ENCODE measurements at regions not wholly inside any gene's neighbourhood (a gene's known extent, or its start where the extent isn't known, plus 50 kb on each side); places are given as distances from the start of the nearest gene placed in this dataset.

DNA sequence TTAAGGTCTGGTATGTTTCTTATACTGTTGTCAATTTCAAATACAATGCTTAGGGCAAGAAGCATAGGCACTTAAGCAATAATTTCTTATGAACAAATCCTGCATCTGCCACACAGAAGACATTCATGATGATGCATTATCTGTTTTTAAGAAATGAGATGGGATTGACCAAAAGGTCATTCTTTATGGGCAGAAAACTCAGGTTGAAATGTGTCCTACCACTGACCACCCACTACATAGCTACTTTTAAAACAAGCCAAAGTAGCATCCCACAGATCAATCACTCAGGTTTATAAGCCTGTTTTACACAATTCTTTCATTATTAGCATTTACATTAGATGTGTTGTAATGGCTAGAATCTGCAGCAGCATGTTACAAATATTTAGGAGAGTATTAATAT is 617.8 kb downstream of the PCDH7 start:
- TF ChIP-seq TEAD4 (IDR thresholded peaks at IDR 0.05), result no peak
- TF ChIP-seq ZBTB7A (IDR thresholded peaks at IDR 0.05; ENCODE audit: low read depth), result no peak

DNA sequence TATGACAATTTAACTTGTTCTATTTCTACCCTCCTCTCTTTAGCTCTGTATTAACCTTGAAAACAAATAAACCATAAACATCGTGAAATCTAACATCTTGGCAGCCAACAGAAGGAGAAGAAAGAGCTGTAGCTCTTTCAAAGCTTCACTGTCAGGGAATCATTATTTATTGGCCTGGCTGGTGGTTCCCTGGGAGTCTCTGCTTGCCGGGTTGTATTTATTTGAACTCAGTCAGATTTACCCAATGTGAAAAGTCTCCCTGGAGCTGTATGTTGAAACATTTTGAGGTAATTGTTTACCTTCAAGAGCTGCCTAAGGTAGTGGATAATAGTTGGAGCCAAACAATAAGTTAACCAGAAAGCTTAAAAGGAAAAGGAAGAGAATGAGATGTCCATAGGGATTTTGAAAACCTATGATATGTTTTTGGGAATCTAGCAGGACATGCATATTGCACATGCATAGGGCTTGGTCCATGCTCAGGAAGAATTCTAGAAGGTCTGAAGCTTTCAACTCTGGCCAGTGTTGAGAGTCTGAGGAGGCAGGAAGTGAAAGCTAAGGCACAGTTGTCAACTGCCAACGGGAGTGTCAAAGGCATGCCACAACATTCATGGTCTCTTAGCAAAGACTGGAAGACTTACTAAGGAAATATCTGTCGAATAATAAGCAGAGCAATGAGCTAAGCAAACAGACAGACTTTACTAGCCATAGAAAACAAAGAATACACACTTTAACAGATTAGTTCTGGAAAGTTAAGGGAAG is 621.6 kb downstream of the PCDH7 start:
- TF ChIP-seq, protein P1, sequence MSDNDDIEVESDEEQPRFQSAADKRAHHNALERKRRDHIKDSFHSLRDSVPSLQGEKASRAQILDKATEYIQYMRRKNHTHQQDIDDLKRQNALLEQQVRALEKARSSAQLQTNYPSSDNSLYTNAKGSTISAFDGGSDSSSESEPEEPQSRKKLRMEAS (IDR thresholded peaks at IDR 0.05), result no peak
- TF ChIP-seq TAF1 (IDR thresholded peaks at IDR 0.05; ENCODE audit: low read depth), result no peak
- TF ChIP-seq TEAD4 (IDR thresholded peaks at IDR 0.05), result no peak
- TF ChIP-seq ZBTB7A (IDR thresholded peaks at IDR 0.05; ENCODE audit: low read depth), result no peak
- no peak for TF ChIP-seq EP300 (IDR thresholded peaks at IDR 0.05; ENCODE audit: borderline replicate concordance)
- TF ChIP-seq TCF12 (IDR thresholded peaks at IDR 0.05; ENCODE audit: low read depth), result no peak
- TF ChIP-seq NFIC (IDR thresholded peaks at IDR 0.05), result no peak
- no peak for TF ChIP-seq CREB1 (IDR thresholded peaks at IDR 0.05; ENCODE audit: low read depth)
- no peak for TF ChIP-seq EGR1 (IDR thresholded peaks at IDR 0.05)
- TF ChIP-seq, protein P2, sequence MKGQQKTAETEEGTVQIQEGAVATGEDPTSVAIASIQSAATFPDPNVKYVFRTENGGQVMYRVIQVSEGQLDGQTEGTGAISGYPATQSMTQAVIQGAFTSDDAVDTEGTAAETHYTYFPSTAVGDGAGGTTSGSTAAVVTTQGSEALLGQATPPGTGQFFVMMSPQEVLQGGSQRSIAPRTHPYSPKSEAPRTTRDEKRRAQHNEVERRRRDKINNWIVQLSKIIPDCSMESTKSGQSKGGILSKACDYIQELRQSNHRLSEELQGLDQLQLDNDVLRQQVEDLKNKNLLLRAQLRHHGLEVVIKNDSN (IDR thresholded peaks at IDR 0.05), result no peak
- TF ChIP-seq, protein P3, sequence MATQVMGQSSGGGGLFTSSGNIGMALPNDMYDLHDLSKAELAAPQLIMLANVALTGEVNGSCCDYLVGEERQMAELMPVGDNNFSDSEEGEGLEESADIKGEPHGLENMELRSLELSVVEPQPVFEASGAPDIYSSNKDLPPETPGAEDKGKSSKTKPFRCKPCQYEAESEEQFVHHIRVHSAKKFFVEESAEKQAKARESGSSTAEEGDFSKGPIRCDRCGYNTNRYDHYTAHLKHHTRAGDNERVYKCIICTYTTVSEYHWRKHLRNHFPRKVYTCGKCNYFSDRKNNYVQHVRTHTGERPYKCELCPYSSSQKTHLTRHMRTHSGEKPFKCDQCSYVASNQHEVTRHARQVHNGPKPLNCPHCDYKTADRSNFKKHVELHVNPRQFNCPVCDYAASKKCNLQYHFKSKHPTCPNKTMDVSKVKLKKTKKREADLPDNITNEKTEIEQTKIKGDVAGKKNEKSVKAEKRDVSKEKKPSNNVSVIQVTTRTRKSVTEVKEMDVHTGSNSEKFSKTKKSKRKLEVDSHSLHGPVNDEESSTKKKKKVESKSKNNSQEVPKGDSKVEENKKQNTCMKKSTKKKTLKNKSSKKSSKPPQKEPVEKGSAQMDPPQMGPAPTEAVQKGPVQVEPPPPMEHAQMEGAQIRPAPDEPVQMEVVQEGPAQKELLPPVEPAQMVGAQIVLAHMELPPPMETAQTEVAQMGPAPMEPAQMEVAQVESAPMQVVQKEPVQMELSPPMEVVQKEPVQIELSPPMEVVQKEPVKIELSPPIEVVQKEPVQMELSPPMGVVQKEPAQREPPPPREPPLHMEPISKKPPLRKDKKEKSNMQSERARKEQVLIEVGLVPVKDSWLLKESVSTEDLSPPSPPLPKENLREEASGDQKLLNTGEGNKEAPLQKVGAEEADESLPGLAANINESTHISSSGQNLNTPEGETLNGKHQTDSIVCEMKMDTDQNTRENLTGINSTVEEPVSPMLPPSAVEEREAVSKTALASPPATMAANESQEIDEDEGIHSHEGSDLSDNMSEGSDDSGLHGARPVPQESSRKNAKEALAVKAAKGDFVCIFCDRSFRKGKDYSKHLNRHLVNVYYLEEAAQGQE (IDR thresholded peaks at IDR 0.05; ENCODE audit: low read depth), result no peak
- no peak for TF ChIP-seq RAD21 (IDR thresholded peaks at IDR 0.05; ENCODE audit: low read depth)
- no peak for TF ChIP-seq YY1 (IDR thresholded peaks at IDR 0.05; ENCODE audit: low read depth)
- TF ChIP-seq CEBPB (IDR thresholded peaks at IDR 0.05), result no peak
- TF ChIP-seq FOXM1 (IDR thresholded peaks at IDR 0.05; ENCODE audit: borderline replicate concordance, low read depth), result no peak

DNA sequence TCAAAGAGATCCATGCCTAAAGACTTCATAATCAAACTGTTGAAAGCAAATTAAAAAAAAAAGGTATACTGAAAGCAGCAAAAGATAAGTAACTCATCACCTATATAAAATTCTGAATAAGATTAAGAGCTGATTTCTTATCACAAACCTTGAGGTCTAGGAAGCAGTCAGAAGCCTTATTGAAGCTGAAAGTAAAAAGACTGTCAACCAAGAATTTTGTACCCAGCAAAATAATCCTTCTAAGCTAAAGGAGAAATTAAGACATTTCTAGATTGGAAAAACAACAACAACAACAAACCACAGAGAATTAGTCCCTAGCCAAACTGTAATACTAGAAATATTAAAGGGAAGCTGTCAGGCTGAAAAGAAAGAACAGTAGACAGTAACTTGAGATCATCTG is 622.9 kb downstream of the PCDH7 start:
- no peak for TF ChIP-seq TEAD4 (IDR thresholded peaks at IDR 0.05)
- no peak for TF ChIP-seq RAD21 (IDR thresholded peaks at IDR 0.05; ENCODE audit: low read depth)
- TF ChIP-seq CEBPB (IDR thresholded peaks at IDR 0.05), result no peak
- TF ChIP-seq, protein P1 (IDR thresholded peaks at IDR 0.05), result no peak
- TF ChIP-seq EP300 (IDR thresholded peaks at IDR 0.05; ENCODE audit: borderline replicate concordance), result no peak
- TF ChIP-seq TAF1 (IDR thresholded peaks at IDR 0.05; ENCODE audit: low read depth), result no peak
- TF ChIP-seq ZBTB7A (IDR thresholded peaks at IDR 0.05; ENCODE audit: low read depth), result no peak
- no peak for TF ChIP-seq TCF12 (IDR thresholded peaks at IDR 0.05; ENCODE audit: low read depth)
- no peak for TF ChIP-seq EGR1 (IDR thresholded peaks at IDR 0.05)
- no peak for TF ChIP-seq YY1 (IDR thresholded peaks at IDR 0.05; ENCODE audit: low read depth)
- TF ChIP-seq NFIC (IDR thresholded peaks at IDR 0.05), result no peak
- TF ChIP-seq, protein P2 (IDR thresholded peaks at IDR 0.05), result no peak
- TF ChIP-seq, protein P3 (IDR thresholded peaks at IDR 0.05; ENCODE audit: low read depth), result no peak
- no peak for TF ChIP-seq CREB1 (IDR thresholded peaks at IDR 0.05; ENCODE audit: low read depth)
- TF ChIP-seq FOXM1 (IDR thresholded peaks at IDR 0.05; ENCODE audit: borderline replicate concordance, low read depth), result no peak

DNA sequence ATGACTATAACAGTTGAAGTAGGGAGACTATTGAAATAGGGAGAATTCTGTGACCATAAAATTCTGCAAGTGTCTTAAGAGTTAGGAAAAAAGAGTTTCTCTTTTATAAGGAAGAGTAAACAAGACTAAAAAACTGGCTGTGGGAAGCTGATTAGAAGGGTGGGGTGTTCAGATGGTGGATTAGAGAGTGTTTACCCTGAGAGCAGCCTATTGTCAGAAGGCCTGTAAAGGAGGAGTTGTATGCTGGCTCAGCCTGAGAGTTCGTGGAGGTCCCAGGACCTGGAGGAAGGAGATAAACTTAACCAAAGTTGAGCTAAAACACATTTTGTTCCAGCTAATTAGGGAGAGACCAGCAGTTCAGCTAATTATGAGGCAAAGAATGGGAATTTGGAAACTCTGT is 629.7 kb downstream of the PCDH7 start:
- TF ChIP-seq TCF12 (IDR thresholded peaks at IDR 0.05; ENCODE audit: low read depth) (no peak), FOXM1 (IDR thresholded peaks at IDR 0.05; ENCODE audit: borderline replicate concordance, low read depth) (no peak), TAF1 (IDR thresholded peaks at IDR 0.05; ENCODE audit: low read depth) (no peak), TEAD4 (IDR thresholded peaks at IDR 0.05) (no peak), YY1 (IDR thresholded peaks at IDR 0.05; ENCODE audit: low read depth) (no peak), ZBTB7A (IDR thresholded peaks at IDR 0.05; ENCODE audit: low read depth) (no peak), EGR1 (IDR thresholded peaks at IDR 0.05) (no peak), NFIC (IDR thresholded peaks at IDR 0.05) (no peak), EP300 (IDR thresholded peaks at IDR 0.05; ENCODE audit: borderline replicate concordance) (no peak), CREB1 (IDR thresholded peaks at IDR 0.05; ENCODE audit: low read depth) (no peak), CEBPB (IDR thresholded peaks at IDR 0.05) (no peak), RAD21 (IDR thresholded peaks at IDR 0.05; ENCODE audit: low read depth) (no peak)
- TF ChIP-seq, protein P2 (IDR thresholded peaks at IDR 0.05), result no peak
- TF ChIP-seq, protein P3 (IDR thresholded peaks at IDR 0.05; ENCODE audit: low read depth), result no peak
- TF ChIP-seq, protein P1 (IDR thresholded peaks at IDR 0.05), result no peak
